B cell (primary cell): ENCODE measurements at regions not wholly inside any gene's neighbourhood (a gene's known extent, or its start where the extent isn't known, plus 50 kb on each side); places are given as distances from the start of the nearest gene placed in this dataset.

Source experiments
- ATAC-seq: fragments of 200-7000 bp; cut with Tn5 transposase; one replicate; pipeline ENCODE4 v1.10.0; 2021; ENCODE audit warnings: low read depth, mild to moderate bottlenecking, moderate number of reproducible peaks, moderate library complexity
- CTCF ChIA-PET: fragments of 350-600 bp; sonication (Branson Sonifier 250); formaldehyde crosslinking; loops from one replicate; lab custom pipeline; 2021; ENCODE audit warnings: antibody characterized with exemption, inconsistent platforms; lab: Charles Lee
- POLR2A ChIA-PET: fragments of 350-600 bp; sonication (Branson Sonifier 250); formaldehyde crosslinking; loops from one replicate; lab custom pipeline; 2021; ENCODE audit warnings: antibody characterized with exemption; lab: Charles Lee
- DNase-seq: peaks from one replicate; pipeline ENCODE4 v3.0.0; 2013
- H2AFZ ChIP-seq: 2 replicates; pipeline ENCODE4 v1.6.1; 2012; ENCODE audit warnings: mild to moderate bottlenecking, low read depth, low read length; ENCODE audit not compliant: insufficient read depth, poor library complexity, severe bottlenecking
- H3K27ac ChIP-seq, 2 donors: 1 replicate in 1 of 2; 2 replicates in 1 of 2; pipeline ENCODE4 v1.5.1; 2012 to 2013; ENCODE audit warnings: low read length in 2 of 2, mild to moderate bottlenecking in 2 of 2, moderate library complexity in 1 of 2
- H3K27me3 ChIP-seq, 4 experiments: fragments of 200-600 bp in 1 of 4; sonication (generic) in 1 of 4; replicated peaks in 1 of 4; 1 replicate in 2 of 4; 2 replicates in 2 of 4; pipeline versions ENCODE4 v1.6.1 to v1.7.0; 2013 to 2016; ENCODE audit warnings: low read length in 3 of 4, mild to moderate bottlenecking in 2 of 4, mixed read lengths in 1 of 4, moderate library complexity in 1 of 4; ENCODE audit not compliant: insufficient read depth in 4 of 4, control insufficient read depth in 3 of 4; ENCODE audit errors: control extremely low read depth in 1 of 4
- H3K36me3 ChIP-seq, 2 experiments: replicated peaks in 1 of 2; 1 replicate in 1 of 2; 2 replicates in 1 of 2; pipeline versions ENCODE4 v1.6.1 to v1.7.1; 2013; ENCODE audit warnings: low read length in 1 of 2; ENCODE audit not compliant: insufficient read depth in 2 of 2, control insufficient read depth in 1 of 2; ENCODE audit errors: control extremely low read depth in 1 of 2, extremely low read depth in 1 of 2
- H3K4me1 ChIP-seq, 2 donors: fragments of 200-600 bp in 1 of 2; sonication (generic) in 1 of 2; 1 replicate in 1 of 2; 2 replicates in 1 of 2; pipeline versions ENCODE4 v1.5.1 to v1.6.1; 2013 to 2017; ENCODE audit warnings: low read length in 2 of 2; ENCODE audit not compliant: control insufficient read depth in 2 of 2, insufficient read depth in 2 of 2
- H3K4me2 ChIP-seq: replicated peaks from 2 replicates; pipeline ENCODE3; 2012; ENCODE audit warnings: mild to moderate bottlenecking, low read depth, low read length; ENCODE audit not compliant: poor library complexity, severe bottlenecking
- H3K4me3 ChIP-seq, 5 experiments: fragments of 200-600 bp in 1 of 5; sonication (generic) in 1 of 5; 1 replicate in 3 of 5; 2 replicates in 2 of 5; pipeline versions ENCODE4 v1.5.1 to v1.7.0; 2011 to 2016; ENCODE audit warnings: low read length in 4 of 5, mild to moderate bottlenecking in 4 of 5, low read depth in 2 of 5, control low read depth in 1 of 5, moderate library complexity in 1 of 5; ENCODE audit not compliant: insufficient read depth in 1 of 5; ENCODE audit errors: control extremely low read depth in 1 of 5, extremely low read depth in 1 of 5
- H3K79me2 ChIP-seq: fragments of 200-600 bp; sonication (generic); one replicate; pipeline ENCODE4 v1.6.0; 2016; ENCODE audit warnings: low read length; ENCODE audit not compliant: control insufficient read depth, insufficient read depth
- H3K9ac ChIP-seq: fragments of 200-600 bp; sonication (generic); 2 replicates; pipeline ENCODE4 v1.6.1; 2017; ENCODE audit warnings: mild to moderate bottlenecking, low read length, moderate library complexity
- H3K9me3 ChIP-seq, 3 donors: one replicate each; pipeline versions ENCODE4 v1.6.1 to v1.7.1; 2013; ENCODE audit warnings: low read length in 2 of 3; ENCODE audit not compliant: control insufficient read depth in 2 of 3, insufficient read depth in 1 of 3; ENCODE audit errors: control extremely low read depth in 1 of 3
- H4K20me1 ChIP-seq: 2 replicates; pipeline ENCODE4 v1.6.0; 2012; ENCODE audit warnings: mild to moderate bottlenecking, low read length; ENCODE audit not compliant: insufficient read depth, control insufficient read depth, poor library complexity, severe bottlenecking
- H3K27ac Mint-ChIP-seq: one replicate; pipeline ENCODE4 v1.8.0; 2021; ENCODE audit warnings: mixed read lengths
- H3K27me3 Mint-ChIP-seq: one replicate; pipeline ENCODE4 v1.8.0; 2021; ENCODE audit warnings: mixed read lengths
- H3K4me1 Mint-ChIP-seq: one replicate; pipeline ENCODE4 v1.8.0; 2021; ENCODE audit warnings: mixed read lengths
- H3K4me3 Mint-ChIP-seq: one replicate; pipeline ENCODE4 v1.8.0; 2021; ENCODE audit warnings: mixed read lengths
- H3K9me3 Mint-ChIP-seq: one replicate; pipeline ENCODE4 v1.8.0; 2022; ENCODE audit warnings: mixed read lengths; ENCODE audit not compliant: insufficient read depth
- EZH2 ChIP-seq: IDR thresholded peaks from 2 replicates; pipeline ENCODE4 v1.6.1; 2012; ENCODE audit warnings: borderline replicate concordance, low read depth, mild to moderate bottlenecking, moderate library complexity, low read length; ENCODE audit not compliant: insufficient read depth, poor library complexity, severe bottlenecking
- WGBS: methylation state at CpG from one replicate; pipeline ENCODE4 v1.1.5; 2013; ENCODE audit warnings: missing lambda C conversion rate; ENCODE audit not compliant: insufficient coverage; 5-methylcytosine and 5-hydroxymethylcytosine counted together
- intact Hi-C: fragments of 100-400 bp; cut with micrococcal nuclease; formaldehyde crosslinking; loops from one replicate; pipeline ENCODE4 v1.10.0; 2022
- TF ChIP-seq, protein P1 (sequence below): fragments of 200-600 bp; IDR thresholded peaks from one replicate; pipeline ENCODE4 v1.8.0; 2022; ENCODE audit warnings: antibody characterized with exemption, mild to moderate bottlenecking

- H4K20me1 ChIP-seq: no peaks in the 10 kb centered on the region
- ATAC-seq (no peak), DNase-seq (no peak)
- Mint-ChIP-seq H3K27me3 (peaks cover 33% of the 10 kb centered on the region), H3K9me3 (peaks cover 2% of the 10 kb centered on the region), H3K27ac (no peak overlapping the region), H3K4me3 (no peak overlapping the region), H3K4me1 (no peaks in the 10 kb centered on the region)
- H3K9ac ChIP-seq: no peak overlapping the region
- 70% methylated on average over 1 of the region's 1 CpG for WGBS
- no peaks in the 10 kb centered on the region for H3K4me1 ChIP-seq
- TF ChIP-seq, protein P1, sequence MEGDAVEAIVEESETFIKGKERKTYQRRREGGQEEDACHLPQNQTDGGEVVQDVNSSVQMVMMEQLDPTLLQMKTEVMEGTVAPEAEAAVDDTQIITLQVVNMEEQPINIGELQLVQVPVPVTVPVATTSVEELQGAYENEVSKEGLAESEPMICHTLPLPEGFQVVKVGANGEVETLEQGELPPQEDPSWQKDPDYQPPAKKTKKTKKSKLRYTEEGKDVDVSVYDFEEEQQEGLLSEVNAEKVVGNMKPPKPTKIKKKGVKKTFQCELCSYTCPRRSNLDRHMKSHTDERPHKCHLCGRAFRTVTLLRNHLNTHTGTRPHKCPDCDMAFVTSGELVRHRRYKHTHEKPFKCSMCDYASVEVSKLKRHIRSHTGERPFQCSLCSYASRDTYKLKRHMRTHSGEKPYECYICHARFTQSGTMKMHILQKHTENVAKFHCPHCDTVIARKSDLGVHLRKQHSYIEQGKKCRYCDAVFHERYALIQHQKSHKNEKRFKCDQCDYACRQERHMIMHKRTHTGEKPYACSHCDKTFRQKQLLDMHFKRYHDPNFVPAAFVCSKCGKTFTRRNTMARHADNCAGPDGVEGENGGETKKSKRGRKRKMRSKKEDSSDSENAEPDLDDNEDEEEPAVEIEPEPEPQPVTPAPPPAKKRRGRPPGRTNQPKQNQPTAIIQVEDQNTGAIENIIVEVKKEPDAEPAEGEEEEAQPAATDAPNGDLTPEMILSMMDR: no peak
- no peak for TF ChIP-seq EZH2
- no peak overlapping the region for H2AFZ ChIP-seq
- intact Hi-C loops: no loop called here
- peaks cover 0 to 7% (median 0%) of the 10 kb centered on the region in 3 donors for H3K9me3 ChIP-seq
- ChIA-PET CTCF (no interaction called here), POLR2A (no interaction called here)
- no peak overlapping the region for H3K4me3 ChIP-seq
- peaks cover 0 to 14% (median 5%) of the 10 kb centered on the region in 4 experiments for H3K27me3 ChIP-seq
- H3K4me2 ChIP-seq: no peak overlapping the region
- H3K36me3 ChIP-seq: no peaks in the 10 kb centered on the region
- no peak overlapping the region for H3K27ac ChIP-seq
- no peaks in the 10 kb centered on the region for H3K79me2 ChIP-seq
Observed at GRCh38 chr1:227472772-227473171, 90.6 kb upstream of the ZNF678 start.

- intact Hi-C loops: no loop called here
- peaks cover 2% of the 10 kb centered on the region for H3K9me3 Mint-ChIP-seq
- H3K27me3 Mint-ChIP-seq: peaks cover 14% of the 10 kb centered on the region
- ChIA-PET CTCF (interaction anchor here (1.2 kb wide), 1 partner anchor 10 kb away, joined by 4 read pairs; no protein-coding TSS in a partner anchor), POLR2A (no interaction called here)
- H3K9ac ChIP-seq: no peak overlapping the region
- no peaks in the 10 kb centered on the region for H3K36me3 ChIP-seq
- H3K4me3 ChIP-seq: no peak overlapping the region
- no peak overlapping the region for H3K27ac ChIP-seq
- H3K4me2 ChIP-seq: no peak overlapping the region
- H3K4me1 Mint-ChIP-seq: no peaks in the 10 kb centered on the region
- H2AFZ ChIP-seq: no peak overlapping the region
- no peaks in the 10 kb centered on the region for H3K4me1 ChIP-seq
- DNase-seq (no peak), ATAC-seq (no peak)
- no peaks in the 10 kb centered on the region for H4K20me1 ChIP-seq
- H3K79me2 ChIP-seq: no peaks in the 10 kb centered on the region
- peaks cover 0 to 14% (median 5%) of the 10 kb centered on the region in 4 experiments for H3K27me3 ChIP-seq
- H3K9me3 ChIP-seq: peaks cover 0 to 7% (median 0%) of the 10 kb centered on the region in 3 donors
- no peak overlapping the region for H3K4me3 Mint-ChIP-seq
- H3K27ac Mint-ChIP-seq: no peak overlapping the region
- TF ChIP-seq EZH2: no peak
- WGBS: 73% methylated on average over 2 of the region's 2 CpGs
Observed at GRCh38 chr1:227470688-227471087, 92.7 kb upstream of the ZNF678 start.
